ENCODE measurements at regions not wholly inside any gene's neighbourhood (a gene's known extent, or its start where the extent isn't known, plus 50 kb on each side); places are given as distances from the start of the nearest gene placed in this dataset.
"Not testable (repeated sequence)": the region's sequence is repeated elsewhere in the genome, so short reads cannot be mapped to it uniquely, and the experiment has no call there.

- Mint-ChIP-seq H3K4me3 (ENCODE audit: unreplicated experiment) (no peak overlapping the region), H3K27me3 (ENCODE audit: low read depth, unreplicated experiment) (peaks cover 4% of the 10 kb centered on the region), H3K4me1 (ENCODE audit: low read depth, unreplicated experiment) (no peaks in the 10 kb centered on the region), H3K9me3 (ENCODE audit: unreplicated experiment) (no peaks in the 10 kb centered on the region), H3K27ac (ENCODE audit: unreplicated experiment) (no peak overlapping the region), H3K36me3 (ENCODE audit: low read depth, unreplicated experiment) (no peaks in the 10 kb centered on the region)
- Histone ChIP-seq H3K4me1 (ENCODE audit: insufficient read depth, low read length) (no peaks in the 10 kb centered on the region), H3K4me2 (ENCODE audit: low read length) (no peak overlapping the region), H3K9me3 (ENCODE audit: insufficient read depth, low read depth, low read length) (no peaks in the 10 kb centered on the region), H3K36me3 (ENCODE audit: insufficient read depth, low read length) (no peaks in the 10 kb centered on the region), H3K4me3 (ENCODE audit: insufficient read depth, low read depth, low read length) (no peak overlapping the region), H3K27me3 (ENCODE audit: insufficient read depth, low read length) (no peaks in the 10 kb centered on the region), H3K79me2 (ENCODE audit: insufficient read depth, low read length) (no peaks in the 10 kb centered on the region), H3K27ac (ENCODE audit: low read depth, low read length) (no peak overlapping the region), H4K20me1 (ENCODE audit: insufficient read depth, low read length) (no peaks in the 10 kb centered on the region), H2AFZ (ENCODE audit: low read depth, low read length) (no peak overlapping the region), H3K9ac (ENCODE audit: low read length) (no peak overlapping the region)
- no peak for DNase-seq (ENCODE audit: low read depth)
- TF ChIP-seq CTCF (IDR thresholded peaks at IDR 0.05; ENCODE audit: insufficient read depth, low read depth, low read length) (no peak), EZH2 (IDR thresholded peaks at IDR 0.05; ENCODE audit: insufficient read depth, low read length) (no peak)
- no peak for FAIRE-seq
These were observed 432.3 kb downstream of the XYLT1 start for GRCh38 chr16:17038415-17038814.

GRCh38 chr16:17049109-17049508, 421.7 kb downstream of the XYLT1 start:
- H3K27ac ChIP-seq (ENCODE audit: low read depth, low read length); H3K79me2 ChIP-seq (ENCODE audit: insufficient read depth, low read length); H3K4me3 ChIP-seq (ENCODE audit: insufficient read depth, low read depth, low read length); H3K4me2 ChIP-seq (ENCODE audit: low read length); H3K9me3 Mint-ChIP-seq (ENCODE audit: unreplicated experiment); H3K4me1 ChIP-seq (ENCODE audit: insufficient read depth, low read length); DNase-seq (ENCODE audit: low read depth); H3K27me3 Mint-ChIP-seq (ENCODE audit: low read depth, unreplicated experiment); H2AFZ ChIP-seq (ENCODE audit: low read depth, low read length); H3K9ac ChIP-seq (ENCODE audit: low read length); H3K36me3 ChIP-seq (ENCODE audit: insufficient read depth, low read length); H4K20me1 ChIP-seq (ENCODE audit: insufficient read depth, low read length); H3K4me1 Mint-ChIP-seq (ENCODE audit: low read depth, unreplicated experiment); H3K36me3 Mint-ChIP-seq (ENCODE audit: low read depth, unreplicated experiment); H3K27ac Mint-ChIP-seq (ENCODE audit: unreplicated experiment); H3K9me3 ChIP-seq (ENCODE audit: insufficient read depth, low read depth, low read length); H3K4me3 Mint-ChIP-seq (ENCODE audit: unreplicated experiment); H3K27me3 ChIP-seq (ENCODE audit: insufficient read depth, low read length); FAIRE-seq: not testable (repeated sequence)

GRCh38 chr16:17050468-17050867, 420.3 kb downstream of the XYLT1 start:
- Histone ChIP-seq H3K79me2 (ENCODE audit: insufficient read depth, low read length) (no peaks in the 10 kb centered on the region), H3K4me1 (ENCODE audit: insufficient read depth, low read length) (no peaks in the 10 kb centered on the region), H3K36me3 (ENCODE audit: insufficient read depth, low read length) (no peaks in the 10 kb centered on the region), H3K9ac (ENCODE audit: low read length) (no peak overlapping the region), H3K27me3 (ENCODE audit: insufficient read depth, low read length) (no peaks in the 10 kb centered on the region), H3K27ac (ENCODE audit: low read depth, low read length) (no peak overlapping the region), H3K4me2 (ENCODE audit: low read length) (no peak overlapping the region), H4K20me1 (ENCODE audit: insufficient read depth, low read length) (no peaks in the 10 kb centered on the region), H3K4me3 (ENCODE audit: insufficient read depth, low read depth, low read length) (no peak overlapping the region), H2AFZ (ENCODE audit: low read depth, low read length) (no peak overlapping the region), H3K9me3 (ENCODE audit: insufficient read depth, low read depth, low read length) (no peaks in the 10 kb centered on the region)
- DNase-seq (ENCODE audit: low read depth): no peak
- Mint-ChIP-seq H3K9me3 (ENCODE audit: unreplicated experiment) (no peaks in the 10 kb centered on the region), H3K36me3 (ENCODE audit: low read depth, unreplicated experiment) (no peaks in the 10 kb centered on the region), H3K27me3 (ENCODE audit: low read depth, unreplicated experiment) (no peaks in the 10 kb centered on the region), H3K4me1 (ENCODE audit: low read depth, unreplicated experiment) (no peaks in the 10 kb centered on the region), H3K27ac (ENCODE audit: unreplicated experiment) (no peak overlapping the region), H3K4me3 (ENCODE audit: unreplicated experiment) (no peak overlapping the region)
- TF ChIP-seq CTCF (IDR thresholded peaks at IDR 0.05; ENCODE audit: insufficient read depth, low read depth, low read length) (no peak), EZH2 (IDR thresholded peaks at IDR 0.05; ENCODE audit: insufficient read depth, low read length) (no peak)
- FAIRE-seq: no peak

Measured in astrocyte (in vitro differentiated cells and primary cell).